Hindlimb muscle (tissue), 1 donor: ENCODE measurements at regions not wholly inside any gene's neighbourhood (a gene's known extent, or its start where the extent isn't known, plus 50 kb on each side); places are given as distances from the start of the nearest gene placed in this dataset.

Source experiments
- DNase-seq: peaks from one replicate; pipeline ENCODE4 v3.0.0-alpha.2; 2013

DNA sequence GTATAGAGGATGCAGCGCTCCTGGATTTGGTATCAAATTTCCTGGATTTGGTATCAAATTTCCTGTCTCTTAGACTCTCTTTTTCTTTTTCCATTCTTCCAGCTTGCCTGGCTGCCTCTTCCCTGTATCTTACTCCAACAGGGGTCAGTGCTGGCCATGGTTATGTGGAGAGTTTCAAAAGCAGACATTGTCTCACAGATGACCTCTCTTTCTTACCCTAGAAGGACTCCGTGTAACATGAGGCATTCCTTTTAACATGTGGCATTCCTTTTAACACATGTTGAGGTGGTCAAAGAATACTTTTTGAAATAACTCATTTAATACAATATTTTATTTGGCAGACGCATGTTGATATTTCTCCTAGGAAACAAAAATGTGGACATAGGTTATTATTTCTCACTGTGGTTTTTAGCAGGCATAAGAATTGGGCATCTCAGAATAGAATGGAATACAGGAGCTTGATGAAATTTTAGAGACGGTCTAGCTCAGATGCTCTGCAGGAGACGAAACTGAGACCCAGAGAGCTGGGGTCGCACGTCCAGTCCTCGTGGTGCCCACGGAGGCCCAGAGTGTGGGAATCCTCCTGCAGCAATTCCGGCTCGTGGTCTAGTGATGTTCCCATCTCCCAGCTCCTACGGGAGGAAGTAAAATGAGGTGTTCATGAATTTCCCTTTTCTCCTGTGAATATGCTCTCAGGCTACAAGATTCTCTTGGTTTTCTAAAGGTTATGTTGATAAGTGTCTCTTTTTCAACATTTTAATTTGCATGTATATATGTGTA is 59.6 kb upstream of the PITRM1 start:
- no peak for DNase-seq

DNA sequence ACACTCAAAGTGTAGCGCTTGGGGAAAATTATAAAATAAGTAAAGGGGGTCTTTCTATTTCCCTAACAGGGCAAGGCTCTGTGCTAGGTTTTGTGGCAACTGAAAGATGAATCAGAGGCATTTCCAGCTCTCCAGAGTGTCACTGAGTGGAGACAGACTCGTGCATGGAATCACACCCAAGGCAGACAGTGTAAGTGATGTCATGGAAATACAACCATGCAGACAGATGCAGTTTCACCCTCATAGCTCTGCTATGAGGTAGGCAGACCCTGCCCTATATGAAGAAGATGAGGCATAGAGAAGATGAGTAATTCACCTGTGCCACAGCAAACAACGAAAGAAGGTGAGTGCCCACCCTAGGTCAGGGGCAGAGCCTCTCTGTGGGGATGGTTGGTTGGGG is 57.2 kb upstream of the PITRM1 start:
- no peak for DNase-seq

DNA sequence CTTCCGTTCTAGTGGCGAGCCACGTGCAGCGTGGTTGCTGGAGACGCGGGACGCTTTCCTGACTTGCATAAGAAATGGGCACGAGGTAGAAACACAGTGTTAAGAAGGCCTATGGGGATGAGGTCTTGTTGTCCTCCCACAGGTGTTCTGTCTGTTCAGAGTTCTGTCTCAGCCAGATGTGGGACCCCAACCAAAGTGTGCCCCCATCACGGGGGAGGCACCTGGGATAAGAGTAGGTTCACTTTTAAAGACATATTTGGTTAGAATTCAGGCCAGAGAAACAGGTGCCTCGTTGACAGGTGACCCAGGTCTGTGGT is 56.0 kb upstream of the PITRM1 start:
- no peak for DNase-seq

DNA sequence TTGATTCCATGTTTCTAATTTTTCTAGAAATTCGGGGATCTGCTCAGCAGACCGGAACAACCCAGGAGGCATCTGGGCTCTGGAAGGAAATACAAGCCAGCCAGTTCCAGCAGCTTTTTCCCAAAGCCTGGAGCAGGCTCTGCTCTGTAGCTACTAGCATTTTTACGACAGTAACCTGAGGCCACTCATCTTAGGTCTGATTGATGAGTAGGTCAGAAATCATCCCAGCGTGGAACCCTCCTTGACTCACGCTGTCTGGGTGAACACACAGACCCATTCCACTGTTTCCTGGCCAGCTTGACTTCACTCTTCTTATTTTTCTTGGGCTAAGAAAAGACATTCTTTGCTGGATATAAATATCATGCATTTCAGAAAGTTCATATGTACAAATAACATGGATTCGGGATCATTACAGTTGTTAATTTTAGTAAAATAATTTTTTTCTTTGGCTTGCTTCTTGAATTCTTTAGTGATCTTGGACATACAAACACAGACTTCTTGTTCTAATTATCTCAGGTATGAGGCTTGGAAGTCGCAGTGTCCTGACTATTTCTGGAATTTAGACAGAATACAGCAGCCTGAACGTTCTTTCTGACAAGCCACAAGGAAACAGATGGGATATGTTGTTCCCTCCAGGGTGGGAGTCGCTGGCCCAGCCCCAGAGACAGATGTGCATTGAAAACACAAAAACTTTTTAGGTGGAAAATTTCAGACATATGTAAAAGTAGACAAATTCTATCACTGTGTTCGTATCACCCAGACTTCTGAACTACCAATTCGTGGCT is 54.6 kb upstream of the PITRM1 start:
- peak; percentile 60 for DNase-seq

DNA sequence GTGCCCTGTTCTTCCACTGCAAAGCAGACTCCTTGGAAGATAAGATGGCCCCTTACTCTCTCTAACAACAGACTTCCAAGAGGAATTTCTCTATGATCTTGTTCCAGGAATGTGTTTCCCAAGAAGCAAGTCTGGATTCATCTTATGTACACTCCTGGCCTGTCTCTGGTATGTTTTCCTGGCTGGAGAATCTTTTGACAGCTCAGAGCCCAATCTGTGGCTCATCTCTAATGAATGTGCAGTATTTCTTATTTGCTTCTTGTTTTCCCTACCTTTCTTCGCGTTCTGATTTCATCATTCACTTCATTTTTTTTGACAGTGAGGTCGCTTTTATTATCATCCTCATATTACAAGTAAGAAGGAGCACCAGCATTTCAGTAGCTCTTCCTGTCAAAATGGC is 53.0 kb upstream of the PITRM1 start:
- no peak for DNase-seq

DNA sequence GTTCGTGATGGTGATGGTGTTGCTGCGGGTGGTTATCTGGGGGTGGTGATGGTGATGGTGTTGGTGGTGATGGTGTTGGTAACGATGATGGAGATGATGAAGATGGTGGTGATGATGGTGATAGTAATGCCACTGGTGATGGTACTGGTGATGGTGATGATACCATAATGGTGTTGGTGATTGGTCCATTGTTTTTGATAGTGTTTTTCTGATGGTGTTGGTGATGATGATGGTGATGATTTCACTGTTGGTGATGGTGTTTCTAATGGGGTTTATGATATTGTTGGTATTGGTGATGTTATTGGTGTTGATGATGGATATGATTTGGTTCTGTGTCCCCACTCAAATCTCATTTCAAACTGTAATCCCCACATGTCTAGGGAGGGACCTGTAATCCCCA is 51.7 kb upstream of the PITRM1 start:
- DNase-seq, result no peak

DNA sequence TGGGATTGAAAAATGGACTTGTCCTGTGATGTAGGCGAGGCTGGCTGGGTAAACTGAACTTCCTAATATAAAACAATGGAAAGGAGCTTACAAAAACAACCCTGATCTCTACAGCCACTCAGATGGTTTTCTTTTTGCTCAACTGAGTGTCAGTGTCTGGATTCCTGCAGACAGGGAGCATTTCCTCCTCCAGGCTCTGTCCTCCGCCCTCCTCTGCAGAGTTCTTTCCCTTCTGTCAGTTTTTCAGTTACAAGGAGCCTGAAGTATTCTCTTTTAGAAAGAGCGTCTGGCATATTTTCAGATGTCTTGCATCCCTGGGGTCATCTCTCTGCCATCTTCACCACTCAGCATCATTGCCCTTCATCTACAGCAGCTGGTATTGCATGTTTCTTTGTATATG is 50.0 kb upstream of the PITRM1 start:
- no peak for DNase-seq
